Smooth muscle cell (in vitro differentiated cells): ENCODE measurements at regions not wholly inside any gene's neighbourhood (a gene's known extent, or its start where the extent isn't known, plus 50 kb on each side); places are given as distances from the start of the nearest gene placed in this dataset.

Source experiments
- DNase-seq: peaks from one replicate; lab custom pipeline; 2025; ENCODE audit not compliant: unreplicated experiment; lab: John Stamatoyannopoulos, UW
- H2AFZ ChIP-seq: fragments of 200-600 bp; sonication (generic); 2 replicates; pipeline ENCODE4 v1.6.0; 2016; ENCODE audit warnings: antibody characterized with exemption, low read depth, mild to moderate bottlenecking
- H3F3A ChIP-seq: fragments of 200-600 bp; sonication (generic); 2 replicates; pipeline ENCODE4 v1.6.0; 2017; ENCODE audit warnings: antibody characterized with exemption, low read depth
- H3K27ac ChIP-seq: fragments of 200-600 bp; sonication (generic); 2 replicates; pipeline ENCODE4 v1.5.1; 2016; ENCODE audit warnings: low read depth, mild to moderate bottlenecking
- H3K27me3 ChIP-seq: fragments of 200-600 bp; sonication (generic); 2 replicates; pipeline ENCODE4 v1.6.1; 2016; ENCODE audit warnings: low read depth, mild to moderate bottlenecking
- H3K36me3 ChIP-seq: fragments of 200-600 bp; sonication (generic); 2 replicates; pipeline ENCODE4 v1.5.1; 2016; ENCODE audit warnings: low read depth
- H3K4me1 ChIP-seq: fragments of 200-600 bp; sonication (generic); 2 replicates; pipeline ENCODE4 v1.5.1; 2016; ENCODE audit warnings: low read depth
- H3K4me2 ChIP-seq: fragments of 200-600 bp; sonication (generic); 2 replicates; pipeline ENCODE4 v1.6.0; 2016; ENCODE audit warnings: mild to moderate bottlenecking
- H3K4me3 ChIP-seq: fragments of 200-600 bp; sonication (generic); 2 replicates; pipeline ENCODE4 v1.5.1; 2016; ENCODE audit warnings: mild to moderate bottlenecking
- H3K79me2 ChIP-seq: fragments of 200-600 bp; sonication (generic); 2 replicates; pipeline ENCODE4 v1.6.0; 2016; ENCODE audit warnings: low read depth, mild to moderate bottlenecking
- H3K9ac ChIP-seq: fragments of 200-600 bp; sonication (generic); 2 replicates; pipeline ENCODE4 v1.6.0; 2016; ENCODE audit warnings: low read depth
- H3K9me3 ChIP-seq: fragments of 200-600 bp; sonication (generic); replicated peaks from 2 replicates; pipeline ENCODE4 v1.5.1; 2016; ENCODE audit warnings: low read depth
- H4K20me1 ChIP-seq: fragments of 200-600 bp; sonication (generic); 2 replicates; pipeline ENCODE4 v1.6.0; 2016; ENCODE audit warnings: low read depth
- WGBS: methylation state at CpG from one replicate; pipeline ENCODE4 v1.1.7; 2016; ENCODE audit warnings: low lambda C conversion rate; 5-methylcytosine and 5-hydroxymethylcytosine counted together
- TF ChIP-seq, protein P1 (sequence below): fragments of 200-600 bp; sonication (generic); IDR thresholded peaks from 2 replicates; pipeline ENCODE4 v1.5.1; 2017; ENCODE audit warnings: borderline replicate concordance, mild to moderate bottlenecking, antibody characterized with exemption; ENCODE audit not compliant: insufficient read depth, poor library complexity, severe bottlenecking

DNA sequence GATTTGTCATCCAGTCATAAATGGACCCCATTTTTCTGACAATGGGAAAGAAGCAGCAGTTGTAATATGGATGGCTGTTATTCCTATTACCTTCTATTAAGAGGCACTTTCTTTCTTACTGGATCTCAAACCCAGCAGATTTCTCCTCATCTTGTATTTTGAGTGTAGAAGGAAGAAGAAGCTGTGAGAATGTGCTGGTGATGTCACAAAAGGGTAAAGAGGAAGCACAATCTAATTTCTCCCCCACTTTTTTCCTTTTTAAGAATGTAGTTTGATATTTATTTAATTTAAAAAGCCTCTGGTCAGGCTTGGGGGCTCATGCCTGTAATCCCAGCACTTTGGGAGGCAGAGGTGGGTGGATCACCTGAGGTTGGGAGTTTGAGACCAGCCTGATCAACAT is 100.0 kb upstream of the JARID2 start:
- no peak overlapping the region for H3K4me2 ChIP-seq
- H4K20me1 ChIP-seq = no peaks in the 10 kb centered on the region
- no peaks in the 10 kb centered on the region for H3K27me3 ChIP-seq
- no peaks in the 10 kb centered on the region for H3K9me3 ChIP-seq
- H3K4me1 ChIP-seq = no peaks in the 10 kb centered on the region
- H3K79me2 ChIP-seq = no peaks in the 10 kb centered on the region
- H3K9ac ChIP-seq = no peak overlapping the region
- no peak overlapping the region for H3K4me3 ChIP-seq
- no peaks in the 10 kb centered on the region for H3F3A ChIP-seq
- no peak overlapping the region for H3K27ac ChIP-seq
- no peak for DNase-seq
- H3K36me3 ChIP-seq = no peaks in the 10 kb centered on the region
- TF ChIP-seq, protein P1, sequence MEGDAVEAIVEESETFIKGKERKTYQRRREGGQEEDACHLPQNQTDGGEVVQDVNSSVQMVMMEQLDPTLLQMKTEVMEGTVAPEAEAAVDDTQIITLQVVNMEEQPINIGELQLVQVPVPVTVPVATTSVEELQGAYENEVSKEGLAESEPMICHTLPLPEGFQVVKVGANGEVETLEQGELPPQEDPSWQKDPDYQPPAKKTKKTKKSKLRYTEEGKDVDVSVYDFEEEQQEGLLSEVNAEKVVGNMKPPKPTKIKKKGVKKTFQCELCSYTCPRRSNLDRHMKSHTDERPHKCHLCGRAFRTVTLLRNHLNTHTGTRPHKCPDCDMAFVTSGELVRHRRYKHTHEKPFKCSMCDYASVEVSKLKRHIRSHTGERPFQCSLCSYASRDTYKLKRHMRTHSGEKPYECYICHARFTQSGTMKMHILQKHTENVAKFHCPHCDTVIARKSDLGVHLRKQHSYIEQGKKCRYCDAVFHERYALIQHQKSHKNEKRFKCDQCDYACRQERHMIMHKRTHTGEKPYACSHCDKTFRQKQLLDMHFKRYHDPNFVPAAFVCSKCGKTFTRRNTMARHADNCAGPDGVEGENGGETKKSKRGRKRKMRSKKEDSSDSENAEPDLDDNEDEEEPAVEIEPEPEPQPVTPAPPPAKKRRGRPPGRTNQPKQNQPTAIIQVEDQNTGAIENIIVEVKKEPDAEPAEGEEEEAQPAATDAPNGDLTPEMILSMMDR = no peak
- no peak overlapping the region for H2AFZ ChIP-seq

DNA sequence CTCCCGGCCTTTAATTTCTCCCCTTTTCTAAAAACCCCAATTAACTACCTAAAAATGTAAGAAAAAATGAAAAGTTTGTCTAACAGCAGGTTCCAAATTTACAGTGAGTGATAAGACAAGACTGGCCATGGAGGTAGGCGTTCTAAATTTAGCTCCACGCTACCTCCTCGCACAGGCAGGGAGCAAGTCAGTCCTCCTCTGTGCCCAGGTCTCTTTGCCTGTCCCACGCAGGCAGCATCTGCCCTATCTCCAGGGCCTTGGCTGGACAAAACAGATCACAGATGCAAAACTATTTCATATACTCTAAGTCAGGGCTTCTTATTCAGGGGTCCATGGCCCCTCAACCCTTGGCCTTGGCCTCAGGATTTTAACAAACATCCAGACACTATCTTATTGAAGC is 98.0 kb upstream of the JARID2 start:
- Histone ChIP-seq H3K36me3 (no peaks in the 10 kb centered on the region), H4K20me1 (no peaks in the 10 kb centered on the region), H3K27ac (peak overlapping the region; percentile 55), H3K9ac (no peak overlapping the region), H3K4me3 (no peak overlapping the region), H3F3A (no peaks in the 10 kb centered on the region), H3K4me1 (no peaks in the 10 kb centered on the region), H3K79me2 (no peaks in the 10 kb centered on the region), H3K9me3 (no peaks in the 10 kb centered on the region), H3K27me3 (no peaks in the 10 kb centered on the region), H2AFZ (no peak overlapping the region), H3K4me2 (no peak overlapping the region)
- no peak for DNase-seq
- TF ChIP-seq, protein P1 = no peak
- 99% methylated on average over 5 of the region's 5 CpGs for WGBS

DNA sequence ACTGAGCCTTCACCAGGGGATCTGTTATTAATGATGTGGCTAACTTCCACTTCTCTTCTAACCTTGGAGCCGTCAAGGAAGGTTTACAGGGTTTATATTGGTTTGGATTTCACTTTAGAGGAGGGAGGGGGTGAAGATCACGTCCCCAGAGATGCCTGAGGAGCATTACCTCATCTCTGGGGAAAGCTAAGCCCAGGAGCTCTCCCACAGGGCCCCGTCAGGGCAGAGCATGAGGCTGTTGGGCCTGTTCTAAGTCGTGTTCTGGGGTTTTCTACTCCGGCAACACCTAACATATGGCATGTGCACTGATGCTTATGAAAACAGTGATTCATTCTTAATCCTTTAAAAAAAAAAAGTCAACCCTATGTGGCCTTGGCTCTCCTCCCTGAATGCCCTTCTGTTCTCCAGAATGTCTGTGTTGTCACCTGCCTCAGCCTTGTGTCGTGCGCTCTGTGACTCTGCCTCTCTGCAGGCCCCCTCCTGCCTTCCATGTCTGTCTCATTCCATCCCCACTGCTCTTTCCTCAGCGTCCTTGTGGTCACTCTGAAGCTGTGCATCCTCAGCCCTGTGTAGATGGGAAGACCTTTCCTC is 97.4 kb upstream of the JARID2 start:
- H3K36me3 ChIP-seq = no peaks in the 10 kb centered on the region
- no peaks in the 10 kb centered on the region for H3F3A ChIP-seq
- TF ChIP-seq, protein P1 = no peak
- peak overlapping the region; percentile 55 for H3K27ac ChIP-seq
- no peak overlapping the region for H2AFZ ChIP-seq
- DNase-seq = no peak
- H3K79me2 ChIP-seq = no peaks in the 10 kb centered on the region
- no peaks in the 10 kb centered on the region for H3K9me3 ChIP-seq
- no peak overlapping the region for H3K4me2 ChIP-seq
- H3K9ac ChIP-seq = no peak overlapping the region
- no peak overlapping the region for H3K4me3 ChIP-seq
- 36% methylated on average over 8 of the region's 8 CpGs for WGBS
- no peaks in the 10 kb centered on the region for H3K27me3 ChIP-seq
- H3K4me1 ChIP-seq = no peaks in the 10 kb centered on the region
- H4K20me1 ChIP-seq = no peaks in the 10 kb centered on the region

DNA sequence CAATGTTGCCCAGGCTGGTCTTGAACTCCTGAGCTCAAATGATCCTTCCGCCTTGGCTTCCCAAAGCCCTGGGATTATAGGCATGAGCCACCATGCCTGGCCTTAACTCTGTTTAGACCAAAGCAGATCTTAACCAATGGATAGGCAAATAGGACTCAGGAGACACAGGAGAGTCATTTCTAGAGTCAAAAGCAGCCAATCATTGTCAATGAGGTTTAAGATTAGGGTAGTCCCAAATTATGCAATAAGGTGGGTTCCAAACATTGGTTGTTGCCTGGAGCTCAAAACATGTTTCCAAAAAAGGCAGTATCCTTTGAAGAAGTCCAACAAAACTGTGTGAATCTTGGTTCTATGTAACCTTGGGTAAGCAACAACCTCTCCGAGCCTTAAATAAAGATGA is 95.7 kb upstream of the JARID2 start:
- Histone ChIP-seq H3K27ac (no peak overlapping the region), H3K4me2 (no peak overlapping the region), H3K4me1 (no peaks in the 10 kb centered on the region), H3K9me3 (no peaks in the 10 kb centered on the region), H2AFZ (no peak overlapping the region), H4K20me1 (no peaks in the 10 kb centered on the region), H3K27me3 (no peaks in the 10 kb centered on the region), H3K4me3 (no peak overlapping the region), H3K9ac (no peak overlapping the region), H3F3A (no peaks in the 10 kb centered on the region), H3K36me3 (no peaks in the 10 kb centered on the region), H3K79me2 (no peaks in the 10 kb centered on the region)
- DNase-seq = no peak
- TF ChIP-seq, protein P1 = no peak
- 95% methylated on average over 2 of the region's 2 CpGs for WGBS
